D721Med (cell line): ENCODE measurements at regions not wholly inside any gene's neighbourhood (a gene's known extent, or its start where the extent isn't known, plus 50 kb on each side); places are given as distances from the start of the nearest gene placed in this dataset.

Experiments
- DNase-seq: peaks from one replicate; pipeline ENCODE4 v3.0.0; 2011; ENCODE audit warnings: low spot score; ENCODE audit not compliant: insufficient read length
- FAIRE-seq: peaks from 2 replicates; lab custom pipeline; 2011; peaks lifted over from hg19 to GRCh38; lab: Jason Lieb, UNC
- CTCF ChIP-seq: IDR thresholded peaks from 2 replicates; pipeline ENCODE4 v1.5.1; 2012; ENCODE audit warnings: mild to moderate bottlenecking, control low read depth; ENCODE audit not compliant: insufficient read depth; ENCODE audit errors: missing control alignments

GRCh38 chr12:131380965-131381705, 329.8 kb upstream of the SFSWAP start:
- no peak for FAIRE-seq
- no peak for TF ChIP-seq CTCF
- DNase-seq, result no peak

- TF ChIP-seq CTCF, result no peak
- FAIRE-seq (no peak), DNase-seq (no peak)
Observed at GRCh38 chr12:131381716-131382430, 329.0 kb upstream of the SFSWAP start.

GRCh38 chr12:131383291-131383690, 327.6 kb upstream of the SFSWAP start:
- no peak for DNase-seq
- no peak for TF ChIP-seq CTCF
- FAIRE-seq, result no peak

- DNase-seq (no peak), FAIRE-seq (no peak)
- no peak for TF ChIP-seq CTCF
Observed at GRCh38 chr12:131383741-131384543, 326.9 kb upstream of the SFSWAP start.

DNA sequence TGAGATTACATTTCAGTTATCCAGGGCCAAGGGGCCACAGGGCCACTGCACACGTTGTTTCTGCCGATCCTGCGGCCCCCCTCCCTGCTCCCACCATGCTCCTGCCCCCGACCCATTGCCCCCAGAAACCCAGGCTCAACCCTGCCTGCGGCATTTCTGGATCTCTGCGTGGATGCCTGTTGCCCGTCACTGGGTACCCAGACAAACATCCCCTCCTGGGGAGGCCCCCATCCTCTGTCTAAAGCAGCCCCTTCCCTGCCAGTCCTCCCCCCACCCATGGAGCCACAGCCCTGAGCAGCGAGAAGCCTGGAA, 326.4 kb upstream of the SFSWAP start:
- DNase-seq (no peak), FAIRE-seq (no peak)
- no peak for TF ChIP-seq CTCF

DNA sequence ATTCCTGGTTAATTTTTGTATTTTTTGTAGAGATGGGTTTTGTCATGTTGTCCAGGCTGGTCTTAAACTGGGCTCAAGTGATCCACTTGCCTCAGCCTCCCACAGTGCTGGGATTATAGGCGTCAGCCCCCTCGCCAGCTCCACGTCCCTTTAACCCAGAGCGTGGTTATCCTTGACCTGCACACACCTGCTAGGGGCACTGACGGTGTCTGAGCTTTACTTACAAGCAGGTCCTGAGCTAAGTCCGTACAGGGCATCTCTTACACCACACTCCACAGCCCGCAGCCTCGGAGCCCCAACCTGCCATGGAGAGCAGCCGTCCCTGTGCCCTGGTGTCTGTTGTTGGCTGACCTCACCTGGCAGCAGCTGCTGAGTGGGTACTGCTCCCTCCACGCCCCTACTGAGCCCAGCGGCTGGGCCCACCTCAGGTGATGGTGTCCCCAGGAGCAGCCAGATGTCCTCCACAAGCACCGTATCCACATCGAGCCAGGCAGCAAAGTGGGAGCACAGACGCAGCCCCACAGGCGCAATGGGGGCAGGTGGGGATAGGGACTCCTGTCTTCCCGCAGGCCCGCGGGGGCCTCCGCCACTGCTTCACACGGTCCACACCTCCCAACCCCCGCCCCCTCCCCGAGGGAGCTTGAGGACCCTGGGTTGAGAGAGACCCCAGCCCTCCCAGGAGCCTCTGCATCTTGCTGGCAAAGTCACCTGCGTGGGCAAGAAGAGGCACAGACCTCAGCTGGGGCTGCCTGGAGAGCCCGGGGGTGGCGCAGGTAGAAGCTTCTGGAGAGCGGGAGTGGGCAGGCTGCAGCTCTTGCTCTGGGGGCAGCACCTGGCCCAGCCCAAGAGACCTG, 325.4 kb upstream of the SFSWAP start:
- no peak for TF ChIP-seq CTCF
- FAIRE-seq, result no peak
- no peak for DNase-seq
